OCI-LY7 (cell line): ENCODE measurements at regions not wholly inside any gene's neighbourhood (a gene's known extent, or its start where the extent isn't known, plus 50 kb on each side); places are given as distances from the start of the nearest gene placed in this dataset.

Experiments used
- BruUV-seq: library from RNA; stranded (reverse); fragments of 400-500 nt; replicated peaks from 2 replicates; lab custom pipeline; 2021; lab: Mats Ljungman, UMichigan
- CTCF ChIA-PET: fragments of 300-600 bp; sonication (Branson Sonifier 250); formaldehyde crosslinking; loops from one replicate; lab custom pipeline; 2022; ENCODE audit warnings: antibody characterized with exemption; ENCODE audit not compliant: unreplicated experiment; lab: Charles Lee
- POLR2A ChIA-PET: fragments of 300-600 bp; sonication (Branson Sonifier 250); formaldehyde crosslinking; loops from one replicate; lab custom pipeline; 2022; ENCODE audit warnings: antibody characterized with exemption; lab: Charles Lee
- DNase-seq: peaks from one replicate; pipeline ENCODE4 v3.0.0-alpha.2; 2015; ENCODE audit warnings: low spot score
- H2AFZ ChIP-seq: fragments of 200-600 bp; sonication (generic), shearing (Covaris generic); 2 replicates; pipeline ENCODE4 v1.6.1; 2014; ENCODE audit warnings: mild to moderate bottlenecking, antibody characterized with exemption, low read length, moderate library complexity
- H3K27ac ChIP-seq: fragments of 200-600 bp; sonication (generic); 2 replicates; pipeline ENCODE4 v1.5.1; 2014; ENCODE audit warnings: mixed run types, low read depth, mild to moderate bottlenecking, moderate library complexity, low read length, inconsistent platforms; ENCODE audit not compliant: poor library complexity, severe bottlenecking
- H3K36me3 ChIP-seq: fragments of 200-600 bp; sonication (generic); 2 replicates; pipeline ENCODE4 v1.6.1; 2014; ENCODE audit warnings: mild to moderate bottlenecking, antibody characterized with exemption, low read length, moderate library complexity, mixed read lengths; ENCODE audit not compliant: insufficient read depth
- H3K4me1 ChIP-seq: fragments of 200-600 bp; sonication (generic); 2 replicates; pipeline ENCODE4 v1.5.1; 2014; ENCODE audit warnings: mild to moderate bottlenecking, low read length; ENCODE audit not compliant: insufficient read depth, poor library complexity, severe bottlenecking
- H3K4me2 ChIP-seq: fragments of 200-600 bp; sonication (generic); 2 replicates; pipeline ENCODE4 v1.6.1; 2014; ENCODE audit warnings: mild to moderate bottlenecking, low read length
- H3K4me3 ChIP-seq: fragments of 200-600 bp; sonication (generic); 2 replicates; pipeline ENCODE4 v1.5.1; 2014; ENCODE audit warnings: mild to moderate bottlenecking, low read depth, low read length; ENCODE audit not compliant: poor library complexity, severe bottlenecking
- H3K79me2 ChIP-seq: fragments of 200-600 bp; sonication (generic); 2 replicates; pipeline ENCODE4 v1.6.1; 2016; ENCODE audit warnings: low read depth, mild to moderate bottlenecking, low read length, moderate library complexity, mixed read lengths; ENCODE audit not compliant: insufficient read depth
- H3K9me2 ChIP-seq: fragments of 200-600 bp; sonication (generic); 2 replicates; pipeline ENCODE4 v1.6.1; 2016; ENCODE audit warnings: mild to moderate bottlenecking, low read length, mixed read lengths; ENCODE audit not compliant: insufficient read depth
- H3K9me3 ChIP-seq: fragments of 200-600 bp; sonication (generic); 2 replicates; pipeline ENCODE4 v1.6.1; 2014; ENCODE audit warnings: mild to moderate bottlenecking, mixed run types, low read length, mixed read lengths
- H4K20me1 ChIP-seq: fragments of 200-600 bp; sonication (generic); 2 replicates; pipeline ENCODE4 v1.6.1; 2014; ENCODE audit warnings: mild to moderate bottlenecking, antibody characterized with exemption, low read length, moderate library complexity, mixed read lengths; ENCODE audit not compliant: insufficient read depth
- EZH2phosphoT487 ChIP-seq: fragments of 200-600 bp; sonication (generic); IDR thresholded peaks from 2 replicates; pipeline ENCODE4 v1.6.1; 2018; ENCODE audit warnings: low read depth, borderline replicate concordance, mild to moderate bottlenecking, mixed run types, antibody characterized with exemption, low read length, moderate library complexity, mixed read lengths
- intact Hi-C: fragments of 100-400 bp; cut with micrococcal nuclease; formaldehyde crosslinking; loops from one replicate; pipeline ENCODE4 v1.10.0; 2022; ENCODE audit not compliant: unreplicated experiment
- TF ChIP-seq, protein P1 (sequence below): fragments of 200-600 bp; sonication (generic); conservative IDR thresholded peaks from 2 replicates; pipeline ENCODE4 v1.5.1; 2014; ENCODE audit warnings: mild to moderate bottlenecking, antibody characterized with exemption, low read length, moderate library complexity, mixed read lengths

DNA sequence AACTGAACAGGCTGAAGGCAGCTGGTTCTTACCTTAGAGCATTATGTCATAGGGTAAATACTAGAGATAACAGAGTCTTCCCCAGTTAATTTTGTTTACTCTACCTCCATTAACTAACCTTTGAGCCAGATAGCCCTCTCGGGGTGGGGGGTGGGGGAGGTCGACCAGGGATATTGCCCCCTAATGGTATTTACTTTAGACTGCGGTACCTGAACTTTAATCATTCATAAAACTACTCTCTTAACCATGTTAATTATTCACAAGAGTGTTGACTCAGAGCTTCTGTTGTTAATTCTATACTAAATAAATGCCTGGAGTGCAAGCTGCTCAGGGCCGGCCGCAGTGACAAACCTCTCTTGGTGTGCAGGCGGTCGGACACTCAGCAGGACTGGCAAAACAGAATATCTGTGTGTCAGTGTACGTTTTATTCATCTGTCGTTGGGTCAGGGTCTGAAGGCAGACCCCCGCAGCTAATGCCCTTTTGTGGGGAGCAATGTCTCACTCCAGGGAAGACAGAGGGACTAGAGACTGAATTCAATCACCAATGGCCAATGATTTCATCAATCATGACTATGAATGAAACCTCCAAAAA, 152.4 kb upstream of the COL21A1 start:
- POLR2A ChIA-PET = interaction anchor here (1.5 kb wide), 1 partner anchor 250 kb away, joined by 3 read pairs; no protein-coding TSS in a partner anchor
- no peak overlapping the region for H3K4me2 ChIP-seq
- H3K4me1 ChIP-seq = no peaks in the 10 kb centered on the region
- H3K9me2 ChIP-seq = no peaks in the 10 kb centered on the region
- no TSS peak for BruUV-seq
- intact Hi-C loops = no loop called here
- no peak overlapping the region for H2AFZ ChIP-seq
- no peaks in the 10 kb centered on the region for H3K9me3 ChIP-seq
- no peak overlapping the region for H3K27ac ChIP-seq
- H4K20me1 ChIP-seq = no peaks in the 10 kb centered on the region
- DNase-seq = no peak
- TF ChIP-seq, protein P1, sequence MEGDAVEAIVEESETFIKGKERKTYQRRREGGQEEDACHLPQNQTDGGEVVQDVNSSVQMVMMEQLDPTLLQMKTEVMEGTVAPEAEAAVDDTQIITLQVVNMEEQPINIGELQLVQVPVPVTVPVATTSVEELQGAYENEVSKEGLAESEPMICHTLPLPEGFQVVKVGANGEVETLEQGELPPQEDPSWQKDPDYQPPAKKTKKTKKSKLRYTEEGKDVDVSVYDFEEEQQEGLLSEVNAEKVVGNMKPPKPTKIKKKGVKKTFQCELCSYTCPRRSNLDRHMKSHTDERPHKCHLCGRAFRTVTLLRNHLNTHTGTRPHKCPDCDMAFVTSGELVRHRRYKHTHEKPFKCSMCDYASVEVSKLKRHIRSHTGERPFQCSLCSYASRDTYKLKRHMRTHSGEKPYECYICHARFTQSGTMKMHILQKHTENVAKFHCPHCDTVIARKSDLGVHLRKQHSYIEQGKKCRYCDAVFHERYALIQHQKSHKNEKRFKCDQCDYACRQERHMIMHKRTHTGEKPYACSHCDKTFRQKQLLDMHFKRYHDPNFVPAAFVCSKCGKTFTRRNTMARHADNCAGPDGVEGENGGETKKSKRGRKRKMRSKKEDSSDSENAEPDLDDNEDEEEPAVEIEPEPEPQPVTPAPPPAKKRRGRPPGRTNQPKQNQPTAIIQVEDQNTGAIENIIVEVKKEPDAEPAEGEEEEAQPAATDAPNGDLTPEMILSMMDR = no peak
- no peak for TF ChIP-seq EZH2phosphoT487
- no peak overlapping the region for H3K4me3 ChIP-seq
- H3K79me2 ChIP-seq = no peaks in the 10 kb centered on the region
- no peaks in the 10 kb centered on the region for H3K36me3 ChIP-seq
- CTCF ChIA-PET = no interaction called here

DNA sequence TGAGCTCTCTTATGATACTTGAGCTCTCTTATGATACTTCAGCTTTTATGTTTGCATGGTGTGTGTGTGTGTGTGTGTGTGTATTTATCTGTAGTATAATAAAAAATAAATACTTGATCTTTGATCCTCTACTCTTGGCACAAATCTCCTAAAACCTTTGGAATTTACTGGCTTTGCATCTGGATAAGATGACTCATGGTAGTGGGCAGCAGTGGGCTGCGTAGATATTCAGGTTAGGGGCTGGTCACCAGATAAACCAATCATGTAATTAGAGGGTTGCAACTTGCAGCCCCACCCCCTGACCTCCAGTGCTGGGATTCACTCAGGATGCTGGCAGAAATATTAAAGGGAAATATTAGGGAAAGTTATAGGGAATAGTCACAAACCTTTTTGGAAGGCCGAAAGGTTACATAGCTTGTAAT, 151.9 kb upstream of the COL21A1 start:
- DNase-seq = no peak
- BruUV-seq = no TSS peak

DNA sequence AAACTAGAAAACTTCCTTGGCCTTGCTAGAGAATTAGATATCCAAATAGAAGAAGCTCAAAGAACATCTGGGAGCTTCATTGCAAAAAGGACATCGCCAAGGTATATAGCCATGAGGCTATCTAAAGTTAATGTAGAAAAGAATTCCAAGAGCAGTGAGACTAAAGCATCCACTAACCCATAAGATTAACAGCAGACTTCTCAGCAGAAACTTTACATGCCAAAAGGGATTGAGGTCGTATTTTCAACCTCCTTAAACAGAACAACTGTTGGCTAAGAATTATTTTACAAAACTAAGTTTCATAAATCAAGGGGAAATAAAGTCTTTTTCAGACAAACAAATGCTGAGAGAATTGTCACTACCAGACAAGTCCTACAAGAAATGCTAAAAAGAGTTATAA, 149.1 kb upstream of the COL21A1 start:
- Histone ChIP-seq H3K27ac (no peak overlapping the region), H3K79me2 (no peaks in the 10 kb centered on the region), H2AFZ (no peak overlapping the region), H3K4me1 (no peaks in the 10 kb centered on the region), H3K9me2 (no peaks in the 10 kb centered on the region), H3K4me2 (no peak overlapping the region), H4K20me1 (no peaks in the 10 kb centered on the region), H3K9me3 (no peaks in the 10 kb centered on the region), H3K36me3 (no peaks in the 10 kb centered on the region), H3K4me3 (no peak overlapping the region)
- TF ChIP-seq EZH2phosphoT487 = no peak
- TF ChIP-seq, protein P1 = no peak
- CTCF ChIA-PET = no interaction called here
- intact Hi-C loops = no loop called here
- DNase-seq = no peak
- BruUV-seq = no TSS peak
- POLR2A ChIA-PET = interaction anchor here (0.7 kb wide), 1 partner anchor 698 kb away, joined by 3 read pairs; no protein-coding TSS in a partner anchor

More for the DNA sequence above, 151.9 kb upstream of the COL21A1 start:
- no peak overlapping the region for H3K27ac ChIP-seq
- no peaks in the 10 kb centered on the region for H3K4me1 ChIP-seq
- intact Hi-C loops = no loop called here
- no peaks in the 10 kb centered on the region for H3K9me2 ChIP-seq
- no peaks in the 10 kb centered on the region for H4K20me1 ChIP-seq
- TF ChIP-seq EZH2phosphoT487 = no peak
- TF ChIP-seq, protein P1 = no peak
- H2AFZ ChIP-seq = no peak overlapping the region
- H3K79me2 ChIP-seq = no peaks in the 10 kb centered on the region
- ChIA-PET CTCF (no interaction called here), POLR2A (interaction anchor here (0.5 to 1.5 kb wide), 3 partner anchors 57 to 251 kb away, joined by 3 to 4 read pairs (median 3); no protein-coding TSS in a partner anchor)
- no peaks in the 10 kb centered on the region for H3K36me3 ChIP-seq
- H3K4me3 ChIP-seq = no peak overlapping the region
- no peaks in the 10 kb centered on the region for H3K9me3 ChIP-seq
- H3K4me2 ChIP-seq = no peak overlapping the region
